ENCODE measurements at regions not wholly inside any gene's neighbourhood (a gene's known extent, or its start where the extent isn't known, plus 50 kb on each side); places are given as distances from the start of the nearest gene placed in this dataset.

- no peak for ATAC-seq (ENCODE audit: poor library complexity)
- no peak for DNase-seq
- intact Hi-C loops (cut with DNase I): no loop called here
These were observed 64.2 kb upstream of the COX10 start for GRCh38 chr17:14004927-14005620.

- intact Hi-C loops (cut with DNase I): no loop called here
These were observed 62.9 kb upstream of the COX10 start for GRCh38 chr17:14006249-14006942.

GRCh38 chr17:14007951-14008350, 61.4 kb upstream of the COX10 start:
- intact Hi-C loops (cut with DNase I): no loop called here
- DNase-seq: no peak
- ATAC-seq (ENCODE audit: poor library complexity): no peak

More at GRCh38 chr17:14006249-14006942, 62.9 kb upstream of the COX10 start:
- DNase-seq (no peak), ATAC-seq (ENCODE audit: poor library complexity) (no peak)

DNA sequence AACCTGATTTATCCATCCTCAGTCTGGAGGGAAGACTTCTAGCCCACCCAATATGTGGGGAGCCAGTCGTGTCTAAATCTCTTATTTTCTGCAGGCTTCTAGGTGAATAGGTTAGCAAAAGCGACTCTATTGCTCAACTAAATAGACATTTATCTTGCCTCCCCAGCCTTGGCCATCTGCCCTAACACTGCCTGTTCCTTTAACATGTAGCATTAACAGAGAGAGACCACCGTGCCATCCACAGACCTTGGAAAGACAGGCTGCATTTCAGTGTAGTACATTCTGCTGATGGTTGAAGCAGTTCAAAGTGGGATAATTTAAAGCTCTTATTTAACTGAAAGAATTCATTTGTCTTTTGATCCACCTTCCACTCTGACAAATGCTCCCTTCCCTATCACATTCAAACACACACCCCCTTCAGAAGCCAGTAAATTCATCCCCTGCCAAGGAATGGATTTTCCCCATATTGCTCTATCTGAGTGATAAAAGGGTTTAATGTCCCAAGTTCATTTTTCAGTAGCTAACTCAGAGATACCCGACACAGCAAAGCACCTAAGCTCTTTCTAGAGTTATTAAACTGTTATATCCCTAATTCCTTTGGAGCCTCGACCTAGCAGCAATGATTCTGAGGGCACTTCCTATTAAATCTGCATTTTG, 58.1 kb upstream of the COX10 start:
- DNase-seq: no peak
- intact Hi-C loops (cut with DNase I): no loop called here
- ATAC-seq (ENCODE audit: poor library complexity): no peak

- intact Hi-C loops (cut with DNase I): no loop called here
- DNase-seq (peak; percentile 59), ATAC-seq (ENCODE audit: poor library complexity) (peak; percentile 89)
These were observed 57.4 kb upstream of the COX10 start for GRCh38 chr17:14011740-14012405.

- intact Hi-C loops (cut with DNase I): no loop called here
- ATAC-seq (ENCODE audit: poor library complexity) (no peak), DNase-seq (no peak)
These were observed 54.6 kb upstream of the COX10 start for GRCh38 chr17:14014657-14015056.

- intact Hi-C loops (cut with DNase I): no loop called here
- DNase-seq (no peak), ATAC-seq (ENCODE audit: poor library complexity) (no peak)
These were observed 54.0 kb upstream of the COX10 start for GRCh38 chr17:14015271-14015670.

- intact Hi-C loops (cut with DNase I): no loop called here
- DNase-seq: no peak
- ATAC-seq (ENCODE audit: poor library complexity): no peak
These were observed 52.4 kb upstream of the COX10 start for GRCh38 chr17:14016858-14017257.

DNA sequence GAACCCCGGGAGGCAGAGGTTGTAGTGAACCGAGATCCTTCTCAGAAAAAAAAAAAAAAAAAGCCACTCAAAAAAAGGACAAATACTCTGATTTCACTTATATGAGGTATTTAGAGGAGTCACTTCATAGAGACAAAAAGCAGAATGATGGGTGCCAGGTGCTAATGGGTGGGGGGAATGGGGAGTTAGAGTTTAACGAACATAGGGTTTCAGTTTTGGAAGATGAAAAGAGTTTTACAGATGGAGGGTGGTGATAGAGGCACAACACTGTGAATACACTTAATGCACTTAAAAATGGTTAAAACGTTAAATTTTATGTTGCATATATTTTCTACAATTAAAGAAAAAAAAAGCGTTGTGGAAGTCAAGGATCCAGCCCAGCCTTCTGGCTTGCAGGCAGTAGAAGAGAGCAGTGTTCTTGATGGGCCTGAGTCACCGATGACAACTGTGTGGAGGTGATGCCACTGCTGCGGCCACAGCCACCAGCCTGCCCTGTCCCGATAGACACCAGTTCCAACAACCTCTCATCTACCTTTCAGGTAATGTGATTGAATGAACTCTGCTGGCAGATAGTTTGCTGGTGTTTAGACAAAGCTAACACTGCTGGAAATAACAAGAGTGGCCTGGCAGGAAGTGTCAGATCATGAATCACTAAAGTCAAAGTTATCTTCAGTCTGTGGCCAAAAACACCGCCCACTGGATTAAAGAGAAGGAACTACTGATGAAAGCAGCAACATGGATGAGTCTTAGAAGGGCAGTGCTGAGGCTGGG, 49.9 kb upstream of the COX10 start:
- intact Hi-C loops (cut with DNase I): no loop called here
- ATAC-seq (ENCODE audit: poor library complexity): no peak

More for the DNA sequence above, 49.9 kb upstream of the COX10 start:
- no peak for DNase-seq
